HG02610 (cell line): ENCODE measurements at regions not wholly inside any gene's neighbourhood (a gene's known extent, or its start where the extent isn't known, plus 50 kb on each side); places are given as distances from the start of the nearest gene placed in this dataset.
"Not testable (repeated sequence)": the region's sequence is repeated elsewhere in the genome, so short reads cannot be mapped to it uniquely, and the experiment has no call there.

Experiments used
- ATAC-seq: cut with Tn5 transposase; IDR thresholded peaks from one replicate; pipeline ENCODE4 v1.9.1; 2021; ENCODE audit warnings: mild to moderate bottlenecking, moderate library complexity; ENCODE audit not compliant: unreplicated experiment

GRCh38 chr6:156421301-156421700, 355.9 kb upstream of the ARID1B start:
- not testable (repeated sequence) for ATAC-seq

DNA sequence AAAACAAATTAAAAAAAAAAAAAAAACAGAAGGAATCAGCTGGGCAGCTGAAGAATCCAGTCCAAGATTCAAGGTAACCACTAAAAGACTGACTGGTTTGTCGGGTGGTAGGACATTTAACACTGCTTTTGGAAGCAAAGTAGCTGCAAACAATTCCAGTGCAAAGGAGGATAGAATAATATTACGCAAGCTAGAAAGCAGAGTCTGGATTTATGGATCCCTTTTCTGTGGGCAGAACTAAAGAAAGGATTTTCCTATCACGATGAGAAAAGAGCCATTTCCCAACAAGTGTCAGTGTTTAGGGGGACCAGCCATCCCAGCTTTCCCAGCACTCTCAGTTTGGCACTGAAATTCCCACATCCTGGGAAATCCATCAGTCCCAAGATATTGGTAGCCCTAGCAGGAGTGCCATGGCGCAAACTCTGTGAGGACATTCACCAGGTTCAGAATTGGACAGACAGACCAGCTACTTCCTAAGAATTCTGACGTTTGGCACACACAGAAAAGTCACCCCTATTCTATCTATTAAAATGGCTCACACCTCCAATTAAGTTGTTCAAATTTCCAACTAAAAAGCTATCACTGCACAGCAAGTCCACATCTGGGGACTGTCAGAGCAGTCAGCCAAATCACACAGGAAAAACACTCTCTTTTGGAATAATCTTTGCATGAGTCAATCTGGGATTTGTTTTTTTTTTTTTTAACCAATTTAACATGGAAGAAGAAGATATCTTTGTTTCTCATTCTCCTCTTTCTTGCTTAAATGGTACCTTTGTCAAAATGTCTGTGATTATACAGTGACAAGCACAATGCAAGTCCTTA, 356.8 kb upstream of the ARID1B start:
- no peak for ATAC-seq

GRCh38 chr6:156419594-156419993, 357.6 kb upstream of the ARID1B start:
- ATAC-seq: no peak

- no peak for ATAC-seq
Measured at GRCh38 chr6:156418253-156418652, 358.9 kb upstream of the ARID1B start.

DNA sequence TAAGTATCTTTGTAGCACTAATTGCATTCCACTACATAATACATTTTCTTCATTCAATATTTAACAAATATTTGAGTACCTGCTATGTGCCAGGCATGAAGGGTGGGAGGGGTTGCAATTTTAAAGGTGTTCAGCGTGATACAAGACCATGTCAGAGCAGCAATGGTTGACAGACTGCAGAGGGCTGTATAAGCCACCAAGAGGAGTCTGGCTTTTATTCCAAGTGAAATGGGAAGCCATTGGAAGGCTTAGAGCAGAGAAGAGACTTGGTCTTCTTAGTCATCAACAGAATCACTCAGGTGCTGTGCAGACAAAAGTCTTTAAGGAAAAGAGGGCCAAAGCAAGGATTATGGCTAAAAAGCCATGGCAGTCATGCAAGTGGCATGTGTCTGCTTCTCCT, 360.8 kb upstream of the ARID1B start:
- no peak for ATAC-seq

- ATAC-seq: no peak
Measured at GRCh38 chr6:156413154-156413553, 364.0 kb upstream of the ARID1B start.

- no peak for ATAC-seq
Measured at GRCh38 chr6:156410649-156411048, 366.5 kb upstream of the ARID1B start.

- no peak for ATAC-seq
Measured at GRCh38 chr6:156408655-156409054, 368.5 kb upstream of the ARID1B start.

GRCh38 chr6:156407334-156407733, 369.8 kb upstream of the ARID1B start:
- ATAC-seq: no peak

DNA sequence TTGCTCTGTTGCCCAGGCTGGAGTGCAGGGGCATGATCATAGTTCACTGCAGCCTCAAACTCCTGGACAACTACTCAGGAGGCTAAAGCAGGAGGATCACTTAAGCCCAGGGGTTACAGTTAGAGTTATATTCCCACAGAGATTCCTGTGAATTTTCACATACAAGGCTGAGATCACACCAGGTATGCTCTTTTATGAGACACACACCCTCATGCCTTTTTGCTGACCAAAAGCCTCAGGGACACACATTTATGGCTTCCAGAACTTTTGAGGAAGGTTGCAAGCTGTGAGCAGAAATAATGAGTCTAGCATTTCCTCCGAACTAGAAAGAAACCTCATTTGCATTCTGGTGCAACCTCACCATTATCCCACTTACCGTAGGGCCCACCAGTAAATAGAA, 370.5 kb upstream of the ARID1B start:
- ATAC-seq: no peak

- no peak for ATAC-seq
Measured at GRCh38 chr6:156406099-156406498, 371.1 kb upstream of the ARID1B start.

DNA sequence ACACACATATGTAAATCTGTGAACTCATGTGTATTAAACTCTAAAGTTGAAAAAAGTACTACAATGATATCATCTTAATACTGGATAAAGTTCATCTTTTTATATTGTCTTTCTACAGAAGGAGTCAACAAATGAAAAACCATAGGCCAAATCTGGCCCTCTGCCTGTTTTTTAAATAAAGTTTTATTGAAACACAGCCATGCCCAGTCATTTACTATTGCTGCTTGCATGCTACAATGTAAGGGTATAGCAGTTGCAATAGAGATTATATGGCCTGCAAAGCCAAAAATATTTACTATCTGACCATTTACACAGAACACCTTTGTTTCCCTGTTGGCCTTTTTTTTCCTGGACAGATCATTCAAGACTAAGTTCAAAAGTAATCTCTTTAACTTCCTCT, 374.6 kb upstream of the ARID1B start:
- ATAC-seq: no peak

DNA sequence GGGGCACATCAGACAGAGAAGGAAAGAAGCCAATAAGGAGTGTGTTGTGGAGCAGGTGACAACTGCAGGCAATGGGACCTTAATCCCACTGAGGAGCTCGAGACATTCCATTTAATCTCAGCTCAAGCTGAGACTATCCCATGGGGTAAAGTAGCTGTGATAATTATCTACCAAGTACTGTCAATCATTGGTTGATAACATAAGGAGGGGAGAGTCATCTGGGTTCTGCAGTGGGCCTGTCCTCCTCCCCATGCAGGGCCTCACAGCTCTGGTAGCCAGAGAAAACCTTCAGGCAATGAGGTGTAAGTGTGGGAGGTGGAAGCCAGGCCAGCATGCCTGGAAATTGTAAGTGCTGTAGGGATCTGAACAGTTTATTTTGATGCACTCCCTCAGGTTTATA, 375.0 kb upstream of the ARID1B start:
- ATAC-seq: no peak

GRCh38 chr6:156400487-156400886, 376.7 kb upstream of the ARID1B start:
- ATAC-seq: no peak

- ATAC-seq: no peak
Measured at GRCh38 chr6:156398966-156399365, 378.2 kb upstream of the ARID1B start.

- no peak for ATAC-seq
Measured at GRCh38 chr6:156398371-156398770, 378.8 kb upstream of the ARID1B start.

GRCh38 chr6:156396791-156397418, 380.3 kb upstream of the ARID1B start:
- ATAC-seq: no peak

GRCh38 chr6:156396068-156396771, 381.0 kb upstream of the ARID1B start:
- peak; percentile 80 for ATAC-seq

DNA sequence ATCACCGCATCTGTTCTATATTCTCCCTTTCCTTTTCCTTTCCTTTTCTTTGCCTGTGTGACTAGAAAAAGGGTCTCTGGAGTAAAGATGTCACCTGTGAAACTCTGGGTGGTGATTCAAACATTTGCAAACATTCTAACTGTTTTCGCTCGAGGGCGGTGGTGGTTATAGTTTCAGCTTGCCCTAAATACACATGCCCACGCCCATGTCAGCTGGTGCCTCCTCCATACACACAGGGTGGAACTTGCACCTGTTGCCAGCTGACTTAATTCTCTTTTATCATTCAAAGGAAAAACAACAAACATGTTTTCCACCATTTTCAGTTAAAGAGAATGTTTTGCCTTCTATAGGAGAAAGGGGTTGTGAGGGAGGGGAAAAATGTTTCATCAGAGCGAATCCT, 381.9 kb upstream of the ARID1B start:
- ATAC-seq: peak; percentile 41

DNA sequence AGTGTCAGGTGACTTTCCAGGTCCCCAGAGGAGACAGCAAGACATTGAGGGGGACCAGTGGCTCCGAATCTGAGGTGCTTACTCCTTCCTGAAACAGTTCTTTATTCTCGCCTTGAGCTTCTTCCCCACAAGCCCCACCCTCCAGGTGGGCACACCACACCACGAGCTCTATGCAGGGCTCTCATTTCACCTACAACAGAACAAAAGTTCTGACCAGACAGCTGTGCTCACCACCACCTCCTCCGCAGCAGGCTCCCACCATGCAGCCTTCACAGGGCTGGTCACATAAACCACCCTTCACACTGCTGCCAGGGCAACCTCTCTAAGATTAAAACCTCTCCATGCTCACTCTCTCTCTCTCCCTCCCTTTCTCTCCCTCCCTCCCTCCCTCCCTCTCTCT, 384.5 kb upstream of the ARID1B start:
- ATAC-seq: no peak

GRCh38 chr6:156391977-156392376, 385.2 kb upstream of the ARID1B start:
- no peak for ATAC-seq
